A673 (cell line): ENCODE measurements at regions not wholly inside any gene's neighbourhood (a gene's known extent, or its start where the extent isn't known, plus 50 kb on each side); places are given as distances from the start of the nearest gene placed in this dataset.

Experiments
- BruUV-seq: library from RNA; stranded (reverse); fragments of 400-500 nt; replicated peaks from 2 replicates; lab custom pipeline; 2021; lab: Mats Ljungman, UMichigan
- CTCF ChIA-PET: fragments of 300-600 bp; sonication (Branson Sonifier 250); formaldehyde crosslinking; loops from one replicate; lab custom pipeline; 2022; ENCODE audit warnings: antibody characterized with exemption; lab: Charles Lee
- POLR2A ChIA-PET: fragments of 300-600 bp; sonication (Branson Sonifier 250); formaldehyde crosslinking; loops from one replicate; lab custom pipeline; 2022; ENCODE audit warnings: antibody characterized with exemption; ENCODE audit not compliant: low non-redundant PET; lab: Charles Lee
- DNase-seq: peaks from one replicate; pipeline ENCODE4 v3.0.0-alpha.2; 2015; ENCODE audit warnings: low spot score
- H3K27ac ChIP-seq: fragments of 200-600 bp; sonication (generic); 2 replicates; pipeline ENCODE4 v1.5.1; 2016; ENCODE audit warnings: mixed run types, low read depth, mild to moderate bottlenecking, mixed read lengths, antibody characterized with exemption, low read length; ENCODE audit not compliant: poor library complexity, severe bottlenecking
- H3K27me3 ChIP-seq: fragments of 200-600 bp; sonication (generic); replicated peaks from 2 replicates; pipeline ENCODE4 v1.6.1; 2017; ENCODE audit warnings: mixed run types, low read depth, mild to moderate bottlenecking, mixed read lengths, antibody characterized with exemption, low read length; ENCODE audit not compliant: insufficient read depth, poor library complexity
- H3K36me3 ChIP-seq: fragments of 200-600 bp; sonication (generic); 2 replicates; pipeline ENCODE4 v1.6.1; 2016; ENCODE audit warnings: mixed run types, mild to moderate bottlenecking, mixed read lengths, antibody characterized with exemption, low read length; ENCODE audit not compliant: insufficient read depth, poor library complexity, severe bottlenecking
- H3K4me1 ChIP-seq: fragments of 200-600 bp; sonication (generic); 2 replicates; pipeline ENCODE4 v1.6.1; 2017; ENCODE audit warnings: mixed run types, mild to moderate bottlenecking, mixed read lengths, antibody characterized with exemption, low read length; ENCODE audit not compliant: insufficient read depth, poor library complexity, severe bottlenecking
- H3K4me3 ChIP-seq: fragments of 200-600 bp; sonication (generic); 2 replicates; pipeline ENCODE4 v1.5.1; 2016; ENCODE audit warnings: low read depth, mixed run types, mild to moderate bottlenecking, mixed read lengths, low read length; ENCODE audit not compliant: poor library complexity, severe bottlenecking
- H3K9me3 ChIP-seq: fragments of 200-600 bp; sonication (generic); 2 replicates; pipeline ENCODE4 v1.6.1; 2016; ENCODE audit warnings: mixed run types, low read depth, mild to moderate bottlenecking, mixed read lengths, antibody characterized with exemption, low read length; ENCODE audit not compliant: poor library complexity, severe bottlenecking
- CTCF ChIP-seq: fragments of 300-800, 200-600 bp; sonication (generic); conservative IDR thresholded peaks from 2 replicates; pipeline ENCODE4 v1.5.1; 2017; ENCODE audit warnings: low read depth, mild to moderate bottlenecking, antibody characterized with exemption, low read length, moderate library complexity, mixed read lengths
- EZH2 ChIP-seq: fragments of 200-600 bp; sonication (generic); IDR thresholded peaks from 2 replicates; pipeline ENCODE4 v1.6.1; 2017; ENCODE audit warnings: borderline replicate concordance, low read depth, mild to moderate bottlenecking, mixed read lengths, antibody characterized with exemption, low read length; ENCODE audit not compliant: poor library complexity, severe bottlenecking
- intact Hi-C: fragments of 100-400 bp; cut with micrococcal nuclease; formaldehyde crosslinking; loops from one replicate; pipeline ENCODE4 v1.10.0; 2022; ENCODE audit not compliant: unreplicated experiment

GRCh38 chr22:48001101-48001500 lies 1238.7 kb downstream of the TBC1D22A start:
- peaks cover 7% of the 10 kb centered on the region for H3K27me3 ChIP-seq
- ChIA-PET CTCF (no interaction called here), POLR2A (no interaction called here)
- H3K4me3 ChIP-seq, result no peak overlapping the region
- no peaks in the 10 kb centered on the region for H3K9me3 ChIP-seq
- DNase-seq, result no peak
- H3K27ac ChIP-seq, result no peak overlapping the region
- no peaks in the 10 kb centered on the region for H3K4me1 ChIP-seq
- no TSS peak for BruUV-seq
- intact Hi-C loops, result no loop called here
- TF ChIP-seq EZH2 (no peak), CTCF (no peak)
- H3K36me3 ChIP-seq, result no peaks in the 10 kb centered on the region

GRCh38 chr22:47997612-47998011 lies 1235.2 kb downstream of the TBC1D22A start:
- Histone ChIP-seq H3K27me3 (no peaks in the 10 kb centered on the region), H3K36me3 (no peaks in the 10 kb centered on the region), H3K27ac (no peak overlapping the region), H3K4me3 (no peak overlapping the region), H3K9me3 (no peaks in the 10 kb centered on the region), H3K4me1 (no peaks in the 10 kb centered on the region)
- TF ChIP-seq CTCF, result no peak
- TF ChIP-seq EZH2, result no peak
- BruUV-seq, result no TSS peak
- DNase-seq, result no peak
- CTCF ChIA-PET, result no interaction called here
- POLR2A ChIA-PET, result no interaction called here
- intact Hi-C loops, result no loop called here

- ChIA-PET POLR2A (no interaction called here), CTCF (no interaction called here)
- no peak overlapping the region for H3K4me3 ChIP-seq
- H3K27me3 ChIP-seq, result no peaks in the 10 kb centered on the region
- H3K27ac ChIP-seq, result no peak overlapping the region
- H3K36me3 ChIP-seq, result no peaks in the 10 kb centered on the region
- H3K4me1 ChIP-seq, result no peaks in the 10 kb centered on the region
- no peak for TF ChIP-seq EZH2
- TF ChIP-seq CTCF, result no peak
- no peak for DNase-seq
- intact Hi-C loops, result no loop called here
- H3K9me3 ChIP-seq, result no peaks in the 10 kb centered on the region
- BruUV-seq, result no TSS peak
These were observed 1234.7 kb downstream of the TBC1D22A start for GRCh38 chr22:47997052-47997590.
